Activated naive CD8-positive, alpha-beta T cell treated with anti-CD3 and anti-CD28 coated beads, Interleukin-2, amount 50 U/mL, for 24 hours (primary cell): ENCODE measurements at regions not wholly inside any gene's neighbourhood (a gene's known extent, or its start where the extent isn't known, plus 50 kb on each side); places are given as distances from the start of the nearest gene placed in this dataset.

Experiments used
- ATAC-seq: fragments of 150-1000 bp; cut with Tn5 transposase; one replicate; pipeline ENCODE4 v1.10.0; 2021
- DNase-seq: peaks from one replicate; pipeline ENCODE4 v3.0.0; 2021
- H3K27ac Mint-ChIP-seq: one replicate; pipeline ENCODE4 v1.8.0; 2021; ENCODE audit warnings: mild to moderate bottlenecking, mixed read lengths
- H3K27me3 Mint-ChIP-seq: one replicate; pipeline ENCODE4 v1.8.0; 2021; ENCODE audit warnings: mixed read lengths
- H3K36me3 Mint-ChIP-seq: one replicate; pipeline ENCODE4 v1.8.0; 2021; ENCODE audit warnings: low read depth, mixed read lengths
- H3K4me1 Mint-ChIP-seq: one replicate; pipeline ENCODE4 v1.8.0; 2021; ENCODE audit warnings: mixed read lengths
- H3K4me3 Mint-ChIP-seq: one replicate; pipeline ENCODE4 v1.8.0; 2021; ENCODE audit warnings: mild to moderate bottlenecking, moderate library complexity, mixed read lengths
- H3K9me3 Mint-ChIP-seq: one replicate; pipeline ENCODE4 v1.8.0; 2021; ENCODE audit warnings: mixed read lengths

GRCh38 chr21:32132881-32133280 lies 146.0 kb downstream of the MIS18A start:
- H3K27me3 Mint-ChIP-seq = peaks cover 3% of the 10 kb centered on the region
- H3K9me3 Mint-ChIP-seq = peaks cover 7% of the 10 kb centered on the region
- H3K4me1 Mint-ChIP-seq = no peaks in the 10 kb centered on the region
- ATAC-seq (no peak), DNase-seq (no peak)
- no peaks in the 10 kb centered on the region for H3K36me3 Mint-ChIP-seq
- no peak overlapping the region for H3K4me3 Mint-ChIP-seq
- H3K27ac Mint-ChIP-seq = no peak overlapping the region

- no peak for DNase-seq
- H3K36me3 Mint-ChIP-seq = no peaks in the 10 kb centered on the region
- peaks cover 7% of the 10 kb centered on the region for H3K9me3 Mint-ChIP-seq
- no peak overlapping the region for H3K27ac Mint-ChIP-seq
- H3K27me3 Mint-ChIP-seq = peaks cover 3% of the 10 kb centered on the region
- no peak overlapping the region for H3K4me3 Mint-ChIP-seq
- ATAC-seq = no peak
- no peaks in the 10 kb centered on the region for H3K4me1 Mint-ChIP-seq
These were observed 146.4 kb downstream of the MIS18A start for GRCh38 chr21:32132409-32132808.

GRCh38 chr21:32131960-32132359 lies 146.9 kb downstream of the MIS18A start:
- peaks cover 3% of the 10 kb centered on the region for H3K27me3 Mint-ChIP-seq
- no peaks in the 10 kb centered on the region for H3K4me1 Mint-ChIP-seq
- H3K27ac Mint-ChIP-seq = no peak overlapping the region
- ATAC-seq = no peak
- H3K36me3 Mint-ChIP-seq = no peaks in the 10 kb centered on the region
- H3K4me3 Mint-ChIP-seq = no peak overlapping the region
- H3K9me3 Mint-ChIP-seq = peaks cover 7% of the 10 kb centered on the region
- no peak for DNase-seq

GRCh38 chr21:32131164-32131563 lies 147.7 kb downstream of the MIS18A start:
- ATAC-seq (no peak), DNase-seq (no peak)
- peaks cover 7% of the 10 kb centered on the region for H3K9me3 Mint-ChIP-seq
- no peaks in the 10 kb centered on the region for H3K36me3 Mint-ChIP-seq
- H3K27me3 Mint-ChIP-seq = peaks cover 5% of the 10 kb centered on the region
- H3K27ac Mint-ChIP-seq = no peak overlapping the region
- no peaks in the 10 kb centered on the region for H3K4me1 Mint-ChIP-seq
- H3K4me3 Mint-ChIP-seq = no peak overlapping the region

GRCh38 chr21:32130031-32130891 lies 148.6 kb downstream of the MIS18A start:
- no peak overlapping the region for H3K4me3 Mint-ChIP-seq
- H3K36me3 Mint-ChIP-seq = no peaks in the 10 kb centered on the region
- H3K4me1 Mint-ChIP-seq = no peaks in the 10 kb centered on the region
- DNase-seq (no peak), ATAC-seq (no peak)
- H3K27ac Mint-ChIP-seq = no peak overlapping the region
- H3K27me3 Mint-ChIP-seq = peaks cover 7% of the 10 kb centered on the region
- peaks cover 7% of the 10 kb centered on the region for H3K9me3 Mint-ChIP-seq

GRCh38 chr21:32127081-32127480 lies 151.8 kb downstream of the MIS18A start:
- Mint-ChIP-seq H3K27ac (no peak overlapping the region), H3K4me1 (no peaks in the 10 kb centered on the region), H3K9me3 (peaks cover 7% of the 10 kb centered on the region), H3K36me3 (no peaks in the 10 kb centered on the region), H3K4me3 (no peak overlapping the region), H3K27me3 (peaks cover 6% of the 10 kb centered on the region)
- ATAC-seq = no peak
- DNase-seq = no peak

- Mint-ChIP-seq H3K27me3 (peaks cover 6% of the 10 kb centered on the region), H3K36me3 (no peaks in the 10 kb centered on the region)
These were observed 156.8 kb downstream of the MIS18A start for GRCh38 chr21:32122082-32122481.

GRCh38 chr21:32120230-32120629 lies 158.6 kb downstream of the MIS18A start:
- DNase-seq (no peak), ATAC-seq (no peak)
- no peaks in the 10 kb centered on the region for H3K4me1 Mint-ChIP-seq
- no peaks in the 10 kb centered on the region for H3K9me3 Mint-ChIP-seq
- peaks cover 2% of the 10 kb centered on the region for H3K27me3 Mint-ChIP-seq
- H3K27ac Mint-ChIP-seq = no peak overlapping the region
- no peak overlapping the region for H3K4me3 Mint-ChIP-seq
- H3K36me3 Mint-ChIP-seq = no peaks in the 10 kb centered on the region

More at GRCh38 chr21:32122082-32122481, 156.8 kb downstream of the MIS18A start:
- DNase-seq = no peak
- Mint-ChIP-seq H3K27ac (no peak overlapping the region), H3K9me3 (no peaks in the 10 kb centered on the region), H3K4me3 (no peak overlapping the region), H3K4me1 (no peaks in the 10 kb centered on the region)
- no peak for ATAC-seq

GRCh38 chr21:32119811-32120210 lies 159.0 kb downstream of the MIS18A start:
- Mint-ChIP-seq H3K27me3 (peaks cover 2% of the 10 kb centered on the region), H3K36me3 (no peaks in the 10 kb centered on the region), H3K4me3 (no peak overlapping the region), H3K9me3 (no peaks in the 10 kb centered on the region), H3K4me1 (no peaks in the 10 kb centered on the region), H3K27ac (no peak overlapping the region)
- DNase-seq (no peak), ATAC-seq (no peak)

GRCh38 chr21:32119389-32119788 lies 159.5 kb downstream of the MIS18A start:
- H3K27ac Mint-ChIP-seq = no peak overlapping the region
- no peaks in the 10 kb centered on the region for H3K36me3 Mint-ChIP-seq
- peaks cover 2% of the 10 kb centered on the region for H3K27me3 Mint-ChIP-seq
- H3K9me3 Mint-ChIP-seq = no peaks in the 10 kb centered on the region
- no peak overlapping the region for H3K4me3 Mint-ChIP-seq
- DNase-seq (no peak), ATAC-seq (no peak)
- H3K4me1 Mint-ChIP-seq = no peaks in the 10 kb centered on the region

GRCh38 chr21:32114419-32115035 lies 164.3 kb downstream of the MIS18A start:
- Mint-ChIP-seq H3K4me3 (no peak overlapping the region), H3K4me1 (no peaks in the 10 kb centered on the region), H3K9me3 (no peaks in the 10 kb centered on the region), H3K27me3 (peaks cover 3% of the 10 kb centered on the region), H3K27ac (no peak overlapping the region), H3K36me3 (no peaks in the 10 kb centered on the region)
- DNase-seq (no peak), ATAC-seq (no peak)

GRCh38 chr21:32113486-32113885 lies 165.4 kb downstream of the MIS18A start:
- H3K9me3 Mint-ChIP-seq = no peaks in the 10 kb centered on the region
- no peak overlapping the region for H3K4me3 Mint-ChIP-seq
- H3K27ac Mint-ChIP-seq = no peak overlapping the region
- ATAC-seq = no peak
- H3K36me3 Mint-ChIP-seq = no peaks in the 10 kb centered on the region
- DNase-seq = no peak
- peaks cover 4% of the 10 kb centered on the region for H3K27me3 Mint-ChIP-seq
- no peaks in the 10 kb centered on the region for H3K4me1 Mint-ChIP-seq

- H3K9me3 Mint-ChIP-seq = no peaks in the 10 kb centered on the region
- H3K4me1 Mint-ChIP-seq = no peaks in the 10 kb centered on the region
- no peak overlapping the region for H3K4me3 Mint-ChIP-seq
- DNase-seq (no peak), ATAC-seq (no peak)
- no peaks in the 10 kb centered on the region for H3K36me3 Mint-ChIP-seq
- no peak overlapping the region for H3K27ac Mint-ChIP-seq
- H3K27me3 Mint-ChIP-seq = peaks cover 3% of the 10 kb centered on the region
These were observed 166.7 kb downstream of the MIS18A start for GRCh38 chr21:32112195-32112594.

GRCh38 chr21:32108566-32108965 lies 170.3 kb downstream of the MIS18A start:
- Mint-ChIP-seq H3K36me3 (no peaks in the 10 kb centered on the region), H3K27me3 (peaks cover 5% of the 10 kb centered on the region), H3K4me1 (no peaks in the 10 kb centered on the region), H3K4me3 (no peak overlapping the region), H3K9me3 (no peaks in the 10 kb centered on the region), H3K27ac (no peak overlapping the region)
- ATAC-seq = no peak
- no peak for DNase-seq

GRCh38 chr21:32103361-32103760 lies 175.5 kb downstream of the MIS18A start:
- Mint-ChIP-seq H3K4me3 (no peak overlapping the region), H3K9me3 (no peaks in the 10 kb centered on the region), H3K27me3 (peaks cover 2% of the 10 kb centered on the region), H3K36me3 (no peaks in the 10 kb centered on the region), H3K27ac (no peak overlapping the region), H3K4me1 (no peaks in the 10 kb centered on the region)
- no peak for DNase-seq
- no peak for ATAC-seq
